ENCODE measurements at regions not wholly inside any gene's neighbourhood (a gene's known extent, or its start where the extent isn't known, plus 50 kb on each side); places are given as distances from the start of the nearest gene placed in this dataset.

DNA sequence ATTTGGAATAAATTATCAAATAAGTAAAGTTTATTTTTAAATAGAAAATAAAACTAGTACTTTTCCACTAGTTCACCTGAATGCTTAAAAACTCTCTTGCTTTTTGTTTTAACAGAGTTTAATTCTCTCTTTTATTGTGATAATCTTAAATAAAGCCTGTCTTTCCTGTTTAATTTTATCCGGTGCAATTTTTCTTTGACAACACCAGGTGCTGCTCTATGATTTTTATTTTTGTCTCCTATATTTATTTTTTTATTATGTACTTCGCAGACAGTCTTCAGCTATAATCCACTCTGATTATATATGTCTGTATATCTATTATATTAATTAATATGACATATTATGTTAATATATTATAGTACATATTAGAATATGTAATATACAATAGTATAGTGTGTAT lies 1293.0 kb upstream of the EPHA6 start:
- TF ChIP-seq, protein P1, sequence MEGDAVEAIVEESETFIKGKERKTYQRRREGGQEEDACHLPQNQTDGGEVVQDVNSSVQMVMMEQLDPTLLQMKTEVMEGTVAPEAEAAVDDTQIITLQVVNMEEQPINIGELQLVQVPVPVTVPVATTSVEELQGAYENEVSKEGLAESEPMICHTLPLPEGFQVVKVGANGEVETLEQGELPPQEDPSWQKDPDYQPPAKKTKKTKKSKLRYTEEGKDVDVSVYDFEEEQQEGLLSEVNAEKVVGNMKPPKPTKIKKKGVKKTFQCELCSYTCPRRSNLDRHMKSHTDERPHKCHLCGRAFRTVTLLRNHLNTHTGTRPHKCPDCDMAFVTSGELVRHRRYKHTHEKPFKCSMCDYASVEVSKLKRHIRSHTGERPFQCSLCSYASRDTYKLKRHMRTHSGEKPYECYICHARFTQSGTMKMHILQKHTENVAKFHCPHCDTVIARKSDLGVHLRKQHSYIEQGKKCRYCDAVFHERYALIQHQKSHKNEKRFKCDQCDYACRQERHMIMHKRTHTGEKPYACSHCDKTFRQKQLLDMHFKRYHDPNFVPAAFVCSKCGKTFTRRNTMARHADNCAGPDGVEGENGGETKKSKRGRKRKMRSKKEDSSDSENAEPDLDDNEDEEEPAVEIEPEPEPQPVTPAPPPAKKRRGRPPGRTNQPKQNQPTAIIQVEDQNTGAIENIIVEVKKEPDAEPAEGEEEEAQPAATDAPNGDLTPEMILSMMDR (optimal IDR thresholded peaks at IDR 0.05 in 1 of 3, IDR thresholded peaks at IDR 0.05 in 1 of 3, conservative IDR thresholded peaks at IDR 0.05 in 1 of 3; ENCODE audit: extremely low read depth in 1 of 3, insufficient read depth in 2 of 3, low read length in 3 of 3): no peak
- TF ChIP-seq EZH2 (IDR thresholded peaks at IDR 0.05; ENCODE audit: low read length): no peak

Measured in keratinocyte (primary cell).